Fibroblast of skin of scalp (primary cell): ENCODE measurements at regions not wholly inside any gene's neighbourhood (a gene's known extent, or its start where the extent isn't known, plus 50 kb on each side); places are given as distances from the start of the nearest gene placed in this dataset.

Source experiments
- DNase-seq: peaks from one replicate; pipeline ENCODE4 v3.0.0-alpha.2; 2013

DNA sequence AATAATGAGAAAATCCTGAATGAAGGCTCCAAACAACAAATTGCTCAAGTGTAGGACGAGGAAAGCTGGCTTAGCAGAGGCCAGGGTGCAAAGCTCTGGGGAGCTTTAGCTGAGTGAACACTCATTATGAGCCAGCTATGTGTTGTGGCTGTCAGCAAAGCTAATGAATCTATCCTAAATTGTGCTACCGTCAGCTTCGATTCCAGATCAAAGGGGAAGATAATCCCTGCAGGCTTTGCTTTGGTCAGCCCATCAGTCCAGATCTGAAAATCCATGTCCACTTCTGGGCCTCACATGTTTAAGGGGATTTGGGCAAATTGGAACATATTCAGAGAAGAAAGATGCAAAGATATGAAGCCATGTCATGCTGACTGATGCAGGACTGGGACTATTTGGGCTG, 180.9 kb upstream of the ZBED5 start:
- no peak for DNase-seq

DNA sequence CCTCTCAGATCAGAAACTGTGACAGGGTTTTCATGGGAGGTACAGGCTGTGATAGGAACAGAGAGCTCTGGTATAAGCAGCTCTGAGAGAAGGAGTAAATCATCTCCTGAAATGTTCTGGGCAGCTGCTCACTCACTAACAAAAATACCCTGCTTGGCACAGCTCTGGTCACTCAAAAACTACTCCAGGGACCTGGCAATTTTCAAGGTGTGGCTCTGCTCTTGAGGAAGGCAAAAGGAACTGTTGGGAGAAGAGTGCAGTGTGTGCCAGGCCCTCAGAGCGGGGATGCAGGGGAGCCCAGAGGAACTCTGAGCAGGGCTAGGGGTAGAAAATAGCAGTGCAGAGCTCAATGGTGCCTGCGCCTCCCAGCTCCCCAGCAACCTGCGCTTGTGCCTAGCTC, 180.5 kb upstream of the ZBED5 start:
- no peak for DNase-seq

DNA sequence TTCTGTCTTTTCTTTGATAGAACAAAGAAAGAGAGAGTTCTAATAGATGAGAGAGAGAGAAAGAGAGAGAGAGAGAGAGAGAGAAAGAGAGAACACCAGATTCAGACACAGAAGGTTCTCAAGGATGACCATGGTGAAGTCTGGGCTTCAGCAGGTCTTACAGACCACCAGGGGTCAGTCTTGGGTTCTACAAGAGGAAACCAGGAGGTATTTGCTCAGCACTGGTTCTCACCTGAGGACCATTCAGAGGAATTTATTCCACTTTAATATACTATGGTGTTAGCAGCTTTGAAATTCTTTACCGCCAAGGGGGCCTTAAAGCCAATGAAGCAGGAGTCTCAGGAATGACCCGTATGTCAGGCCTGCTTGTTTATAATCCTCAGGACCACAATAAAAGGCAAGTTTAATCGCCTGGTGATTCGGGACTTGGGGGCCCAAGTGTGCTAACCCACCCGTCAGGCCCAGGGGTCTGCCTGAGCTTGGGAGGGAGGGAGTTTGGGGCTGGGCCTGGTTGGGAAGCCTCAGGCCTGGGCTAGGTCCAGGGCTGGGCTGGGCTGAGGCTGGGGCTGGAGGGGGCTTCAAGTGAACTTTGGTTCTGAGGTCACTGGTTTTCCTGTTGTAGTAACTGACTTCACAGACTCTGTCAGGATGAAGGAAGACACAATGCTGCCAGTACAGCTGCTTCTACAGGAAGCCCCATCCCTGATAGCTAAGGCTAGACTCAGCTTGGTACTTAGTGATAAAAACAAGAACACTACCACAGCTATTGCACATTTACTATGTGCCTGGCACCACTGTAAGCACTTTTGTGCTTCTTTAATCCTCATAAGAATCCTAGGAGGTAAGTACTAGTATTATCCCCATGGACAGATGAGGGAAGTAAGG, 179.2 kb upstream of the ZBED5 start:
- peak; percentile 52 for DNase-seq

DNA sequence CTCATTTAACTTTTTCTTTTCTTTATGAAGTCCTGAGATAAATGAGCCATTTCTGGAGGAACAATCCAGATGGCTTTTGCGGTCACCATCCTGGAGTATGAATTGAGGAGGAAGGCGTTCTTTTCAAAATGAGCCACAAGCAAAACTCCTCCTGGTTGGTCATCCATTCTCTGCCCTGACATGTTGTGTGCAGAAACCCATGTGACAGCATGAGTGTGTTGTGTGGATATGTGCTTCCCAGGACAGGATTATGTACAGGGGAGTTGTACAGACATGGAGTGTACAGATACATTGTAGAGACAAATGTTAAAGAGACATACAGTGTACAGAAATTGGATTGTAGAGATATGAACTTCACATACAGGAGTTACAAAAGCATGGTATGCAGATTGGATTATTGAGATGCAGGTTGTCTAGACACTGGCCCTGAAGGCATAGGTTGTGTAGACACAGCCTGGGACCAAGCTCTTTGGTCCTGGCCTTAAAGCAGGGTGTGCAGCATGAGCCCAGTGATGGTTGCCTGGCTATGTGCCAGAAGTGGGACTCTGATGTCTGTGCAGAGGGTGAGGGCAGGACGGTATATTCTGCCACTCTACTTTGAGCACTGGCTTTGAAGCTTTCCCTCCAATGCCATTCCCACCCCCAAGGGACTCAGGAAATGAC, 178.5 kb upstream of the ZBED5 start:
- DNase-seq: no peak

DNA sequence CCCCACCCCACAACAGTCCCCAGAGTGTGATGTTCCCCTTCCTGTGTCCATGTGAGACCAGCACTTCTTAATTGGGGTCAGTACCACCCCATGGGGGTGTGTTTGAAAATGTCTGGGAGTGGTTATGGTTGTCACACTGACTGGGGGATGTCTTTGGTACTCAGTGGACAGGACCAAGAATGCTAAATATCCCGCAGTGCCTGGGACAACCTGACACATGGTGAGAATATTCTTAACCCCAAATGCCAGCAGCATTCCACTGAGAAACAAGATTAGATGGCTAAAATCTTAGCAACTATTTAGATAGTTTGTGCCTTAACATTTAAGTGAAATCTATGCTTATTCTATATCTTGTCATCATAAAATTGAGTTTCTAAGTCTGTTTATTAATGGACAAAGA, 177.5 kb upstream of the ZBED5 start:
- peak; percentile 33 for DNase-seq

DNA sequence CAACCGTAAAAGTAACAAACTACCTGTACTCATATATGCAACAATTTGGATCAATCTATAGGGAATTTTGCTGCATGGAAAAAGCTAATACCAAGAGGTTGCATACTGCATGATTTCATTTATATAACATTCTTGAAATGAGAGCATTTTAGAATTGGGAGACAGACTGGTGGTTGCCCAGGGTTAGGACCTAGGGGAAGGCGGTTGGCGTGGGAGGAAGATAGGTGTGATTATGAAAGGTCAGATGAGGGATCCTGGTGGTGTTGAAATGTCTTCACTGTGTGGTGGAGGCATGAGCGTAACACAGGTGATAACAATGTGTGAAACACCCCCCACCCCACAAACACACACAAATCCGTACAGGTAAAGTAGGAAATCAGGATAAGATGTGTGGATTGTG, 176.6 kb upstream of the ZBED5 start:
- no peak for DNase-seq

DNA sequence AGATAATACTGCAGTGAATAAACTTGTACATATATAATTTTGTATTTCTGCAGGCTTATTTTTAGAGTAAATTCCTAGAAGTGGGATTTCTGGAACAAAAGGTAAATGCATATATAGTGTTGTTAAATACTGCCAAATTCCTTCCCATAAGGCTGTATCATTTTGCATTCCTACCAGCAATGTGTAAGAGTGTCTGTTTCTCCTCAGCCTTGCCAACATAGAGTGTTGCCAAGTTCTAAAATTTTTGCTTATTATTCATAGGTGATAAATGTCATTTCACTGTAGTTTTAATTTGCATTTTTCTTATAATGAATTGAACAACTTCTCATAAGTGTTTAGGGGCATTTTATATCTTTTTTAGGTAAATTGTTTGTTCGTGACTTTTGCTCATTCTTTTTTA, 174.2 kb upstream of the ZBED5 start:
- no peak for DNase-seq

DNA sequence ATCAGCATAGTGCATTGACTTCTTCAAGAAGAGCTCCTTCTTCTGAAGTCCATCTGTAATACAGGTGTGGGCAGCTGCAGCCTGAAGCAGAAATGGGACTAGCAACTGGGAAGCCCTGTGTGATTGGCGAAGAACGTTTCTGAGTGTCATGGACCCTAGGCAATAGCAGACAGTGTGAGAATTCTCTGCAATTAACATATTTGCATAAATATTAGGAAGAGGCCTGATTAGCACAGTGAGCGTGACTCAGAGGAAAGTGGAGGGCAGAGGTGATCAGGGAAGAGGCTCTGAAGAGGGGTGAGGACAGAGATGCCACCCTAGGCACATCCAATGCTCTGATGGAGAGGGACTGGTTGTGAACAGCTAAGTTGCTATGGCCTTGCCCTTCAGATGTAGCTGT, 171.2 kb upstream of the ZBED5 start:
- no peak for DNase-seq

DNA sequence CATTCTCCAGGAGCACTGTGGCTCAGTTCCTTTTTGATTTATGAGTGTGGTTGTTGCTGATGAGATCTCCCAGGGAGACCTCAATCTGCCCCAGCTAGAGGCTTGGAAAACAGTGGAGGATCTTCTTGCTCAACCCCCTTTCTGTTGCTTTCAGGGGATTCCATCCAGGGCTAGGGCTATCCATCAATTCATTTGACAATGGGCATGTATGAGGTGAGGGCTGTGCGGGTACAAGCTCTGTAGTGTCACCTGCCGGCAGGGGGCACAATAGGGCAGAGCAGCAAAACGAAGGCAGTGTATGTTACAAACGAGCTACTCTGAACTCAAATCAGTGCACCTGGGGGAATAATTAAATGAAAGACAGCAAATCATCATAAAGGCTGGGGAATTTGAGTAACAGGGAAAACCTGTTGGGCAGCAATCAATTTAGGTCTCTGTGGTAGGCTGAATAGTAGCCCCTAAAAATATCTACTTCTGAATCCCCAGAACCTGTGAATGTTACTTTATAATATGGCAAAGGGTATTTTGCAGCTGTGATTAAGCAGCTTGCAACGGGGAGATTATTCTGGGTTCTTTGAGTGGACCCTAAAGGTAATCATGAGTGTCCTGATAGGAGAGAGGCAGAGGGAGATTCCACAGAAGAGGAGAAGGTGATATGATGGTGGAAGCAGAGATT, 170.3 kb upstream of the ZBED5 start:
- DNase-seq: peak; percentile 68

DNA sequence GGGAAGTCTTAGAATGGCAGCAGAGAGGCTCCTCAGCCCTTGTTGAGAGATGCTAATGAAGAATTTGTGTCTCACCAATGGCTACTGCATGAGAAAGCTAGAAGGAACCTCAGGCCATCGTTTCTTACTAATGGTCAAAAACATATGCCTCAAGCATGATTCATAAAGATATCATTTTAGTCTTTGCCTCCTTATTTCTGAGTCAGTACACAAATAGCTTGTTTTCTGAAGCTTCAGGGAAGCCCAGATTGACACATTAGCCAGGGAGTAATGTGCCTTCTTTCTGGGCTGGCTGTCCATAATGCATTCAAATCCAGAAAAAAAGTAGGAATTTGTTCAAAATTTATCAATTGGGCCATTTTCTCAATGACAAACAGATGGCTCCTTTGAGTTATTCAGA, 169.4 kb upstream of the ZBED5 start:
- DNase-seq: peak; percentile 83

DNA sequence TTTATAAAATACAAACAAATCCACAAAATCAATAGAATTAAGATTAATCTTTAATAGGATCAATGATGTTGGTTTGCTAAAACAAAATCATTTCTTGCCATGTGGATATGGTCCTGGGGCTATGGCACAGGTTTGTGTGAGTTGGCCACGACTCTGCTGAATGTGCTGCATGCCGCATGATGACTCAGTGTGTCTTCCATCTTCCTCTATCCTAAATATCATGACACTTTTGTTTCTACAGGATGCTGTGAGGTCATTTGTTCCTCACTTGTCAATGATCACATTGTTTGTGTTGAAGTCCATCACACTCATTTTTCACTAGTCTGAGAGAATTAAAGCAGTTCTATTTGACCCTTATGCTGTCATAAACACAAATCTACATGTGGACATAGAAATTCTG, 167.2 kb upstream of the ZBED5 start:
- peak; percentile 51 for DNase-seq

DNA sequence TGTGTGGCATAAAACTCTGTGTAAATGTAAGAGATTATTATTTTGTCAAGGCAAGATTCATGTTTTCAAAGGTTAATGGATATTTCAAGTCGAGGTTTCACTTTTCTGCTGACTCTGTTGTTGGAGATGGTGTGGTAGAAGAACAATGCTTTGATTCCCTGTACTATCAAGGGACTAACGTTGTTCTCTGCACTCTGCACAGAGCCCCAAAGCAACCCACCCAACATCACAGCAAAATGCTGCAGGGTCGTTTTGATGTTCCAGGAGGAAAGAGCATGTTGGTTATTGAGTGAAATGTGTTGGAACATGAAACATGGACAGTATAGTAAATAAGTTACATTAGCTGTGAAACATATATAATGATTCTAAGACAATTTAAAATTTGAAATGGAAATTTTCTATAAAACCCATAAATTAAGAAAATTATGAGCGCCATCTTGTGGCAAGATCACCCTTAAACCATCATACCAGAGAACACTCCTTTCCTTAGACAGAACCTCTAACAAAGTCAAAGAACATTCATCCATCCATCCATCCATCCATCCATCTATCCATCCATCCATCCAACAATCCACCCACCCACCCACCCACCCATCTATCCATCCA, 164.4 kb upstream of the ZBED5 start:
- peak; percentile 31 for DNase-seq

DNA sequence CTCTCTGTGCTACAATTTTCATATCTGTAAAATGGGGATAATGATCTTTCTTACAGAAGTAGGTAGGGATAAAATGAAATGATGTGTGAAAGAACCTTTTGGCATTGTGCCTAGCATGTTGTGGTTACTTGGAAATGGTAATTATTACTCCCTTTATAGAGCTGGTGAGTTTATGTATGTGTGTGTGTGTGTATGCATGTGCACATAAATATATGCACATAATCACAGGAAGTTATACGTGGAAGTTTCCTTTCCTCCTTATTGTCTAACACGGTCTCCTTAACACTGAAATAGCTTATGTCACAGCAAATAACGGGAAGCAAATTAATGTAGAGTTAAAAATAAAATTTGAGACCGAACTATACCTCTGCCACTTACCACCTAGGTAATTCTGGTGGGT, 163.7 kb upstream of the ZBED5 start:
- DNase-seq: no peak

DNA sequence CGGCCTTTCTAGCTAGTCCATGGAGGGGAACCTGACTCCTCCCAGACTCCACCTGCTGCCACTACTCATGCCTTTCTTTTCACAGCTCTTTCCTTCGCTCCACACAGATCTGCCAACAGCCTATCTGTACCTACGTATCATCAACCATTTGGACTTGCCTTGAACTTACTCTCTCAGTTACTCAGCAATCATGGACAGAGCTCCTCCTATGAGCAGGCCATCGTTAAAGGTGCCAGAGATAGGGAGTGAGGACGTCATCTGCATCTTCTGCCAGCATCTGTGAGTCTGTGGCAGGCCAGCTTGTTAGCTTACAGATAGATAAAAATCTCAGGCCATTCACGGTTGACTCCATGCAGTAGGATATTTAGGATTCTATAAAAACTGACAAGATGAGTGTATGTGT, 162.9 kb upstream of the ZBED5 start:
- DNase-seq: no peak

DNA sequence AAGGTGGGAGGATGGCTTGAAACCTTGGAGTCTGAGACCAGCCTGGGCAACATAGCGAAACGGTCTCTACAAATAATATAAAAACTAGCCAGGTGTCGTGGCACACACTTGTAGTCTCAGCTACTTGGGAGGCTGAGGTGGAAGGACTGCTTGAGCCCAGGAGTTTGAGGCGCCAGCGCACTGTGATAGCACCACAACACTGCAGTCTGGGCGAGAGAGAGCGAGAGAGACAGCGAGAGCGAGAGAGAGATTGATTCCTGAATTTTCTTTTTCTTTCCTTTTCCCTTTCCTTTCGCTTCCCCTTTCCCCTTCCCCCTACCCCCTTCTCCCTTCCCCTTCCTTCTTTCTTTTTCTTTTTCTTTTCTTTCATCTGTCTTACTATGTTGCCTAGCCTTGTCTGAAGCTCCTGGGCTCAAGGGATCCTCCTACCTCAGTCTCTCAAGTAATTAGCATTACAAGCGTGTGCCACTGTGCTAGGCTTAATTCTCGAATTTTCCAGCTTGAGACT, 162.4 kb upstream of the ZBED5 start:
- DNase-seq: no peak

DNA sequence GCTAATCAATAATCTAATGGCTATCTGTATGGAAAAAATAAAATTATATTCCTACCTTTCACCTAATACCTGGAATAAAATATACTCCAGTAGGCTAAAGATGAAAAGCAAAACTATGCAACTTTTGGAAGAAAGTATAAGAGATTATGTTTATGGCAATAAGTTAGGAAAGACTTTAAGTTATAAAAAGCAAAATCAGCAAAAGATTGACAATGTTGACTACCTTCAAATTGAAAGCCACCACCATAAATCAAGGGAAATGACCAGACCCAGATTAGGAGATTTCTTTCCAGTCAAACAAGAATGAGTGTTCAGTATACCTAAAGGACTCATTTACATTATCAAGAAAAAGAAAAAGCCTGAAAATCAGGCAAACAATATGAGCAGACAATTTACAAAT, 159.1 kb upstream of the ZBED5 start:
- no peak for DNase-seq

DNA sequence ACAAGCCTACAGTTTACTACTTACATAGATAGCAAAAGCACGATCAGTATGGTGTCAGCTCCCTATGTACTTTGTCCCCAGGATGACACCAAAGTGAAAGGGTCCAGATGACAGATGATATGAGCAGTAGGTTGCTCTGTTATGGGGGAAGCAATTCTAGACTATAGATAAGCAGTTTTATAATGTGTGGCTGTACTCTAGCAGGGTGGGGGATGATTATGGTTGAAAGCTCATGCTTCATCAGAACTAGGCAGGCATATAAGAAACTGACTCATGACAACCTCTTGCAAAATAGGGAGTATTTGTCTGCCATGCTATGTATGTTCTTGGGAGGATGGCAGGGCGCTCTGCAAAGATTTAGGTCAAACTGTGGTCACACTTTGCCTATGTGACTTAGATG, 158.2 kb upstream of the ZBED5 start:
- no peak for DNase-seq

DNA sequence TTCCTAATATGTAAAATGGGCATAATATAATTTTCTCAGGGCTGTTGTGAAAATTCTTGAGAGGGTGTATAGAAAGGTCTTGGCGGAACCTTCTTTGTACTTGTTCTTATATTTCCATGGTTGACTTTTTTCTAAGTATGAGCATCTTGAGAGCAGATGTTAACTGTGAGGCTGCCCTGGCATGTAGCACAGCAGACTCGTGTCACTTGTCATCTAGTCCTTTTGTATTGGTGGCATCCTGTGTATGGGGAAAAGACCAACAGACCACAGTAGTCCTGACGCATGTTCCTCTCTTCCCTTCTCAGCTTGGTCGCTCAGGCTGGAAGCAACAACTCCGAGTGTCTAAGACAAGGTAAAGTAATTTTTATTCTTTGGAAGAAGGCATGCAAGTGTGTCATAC, 153.8 kb upstream of the ZBED5 start:
- no peak for DNase-seq

DNA sequence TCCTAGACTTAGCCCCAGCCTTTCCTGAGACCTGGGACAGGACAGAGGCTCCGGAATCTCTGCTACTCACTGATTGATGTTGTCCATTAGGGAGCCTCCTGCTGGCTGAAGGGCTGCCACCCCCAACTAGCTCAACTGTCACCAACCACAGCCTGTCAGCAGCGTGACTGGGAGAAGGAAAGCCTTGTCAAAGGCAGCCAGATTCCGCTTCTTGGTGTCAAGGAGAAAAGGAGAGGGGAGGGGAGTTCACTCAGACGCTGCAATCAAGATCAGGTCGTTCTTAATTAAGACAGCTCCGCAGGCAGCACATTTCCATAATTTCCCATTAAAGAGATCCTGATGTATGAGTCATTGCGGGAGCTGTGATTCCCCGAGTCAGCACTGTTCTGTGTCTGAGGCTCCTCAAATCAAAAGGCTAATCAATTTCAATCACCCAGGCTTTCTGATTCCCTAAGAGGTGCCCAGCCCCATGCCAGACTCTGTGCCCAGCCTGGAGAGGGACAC, 152.8 kb upstream of the ZBED5 start:
- peak; percentile 45 for DNase-seq

DNA sequence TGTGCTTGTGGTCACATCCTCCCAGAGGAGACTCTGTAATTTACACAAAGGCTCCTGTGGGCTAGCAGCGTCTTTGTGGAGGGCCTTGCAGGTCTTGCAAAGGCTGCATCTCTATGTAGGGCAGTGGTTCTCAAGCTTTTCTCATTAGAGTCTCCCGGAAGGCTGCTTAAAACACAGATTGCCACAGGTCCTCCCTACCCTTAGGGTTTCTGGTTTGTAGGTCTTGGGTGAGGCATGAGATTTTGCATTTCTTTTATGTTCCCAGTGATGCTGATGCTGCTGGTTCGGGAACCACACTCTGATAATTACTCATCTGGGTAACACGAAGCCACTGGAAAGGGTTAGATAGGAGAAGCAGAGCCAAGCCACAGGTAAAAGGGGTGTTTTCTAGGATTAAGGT, 151.3 kb upstream of the ZBED5 start:
- no peak for DNase-seq

DNA sequence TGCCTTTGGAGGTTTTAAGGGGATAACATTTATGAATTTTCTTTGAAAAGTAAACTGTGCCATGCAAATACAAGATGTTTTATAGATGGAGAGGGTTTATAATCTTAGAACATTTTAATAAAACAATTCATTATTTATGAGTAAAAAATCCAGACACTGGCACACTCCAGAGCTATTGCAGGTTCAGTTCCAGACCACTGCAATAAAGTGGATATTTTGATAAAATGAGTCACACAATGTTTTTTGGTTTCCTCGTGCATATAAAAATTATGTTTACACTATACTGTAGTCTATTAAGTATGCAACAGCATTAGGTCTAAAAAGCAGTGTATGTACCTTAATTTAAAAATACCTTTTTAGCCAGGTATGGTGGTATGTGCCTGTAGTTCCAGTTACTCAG, 146.2 kb upstream of the ZBED5 start:
- no peak for DNase-seq

DNA sequence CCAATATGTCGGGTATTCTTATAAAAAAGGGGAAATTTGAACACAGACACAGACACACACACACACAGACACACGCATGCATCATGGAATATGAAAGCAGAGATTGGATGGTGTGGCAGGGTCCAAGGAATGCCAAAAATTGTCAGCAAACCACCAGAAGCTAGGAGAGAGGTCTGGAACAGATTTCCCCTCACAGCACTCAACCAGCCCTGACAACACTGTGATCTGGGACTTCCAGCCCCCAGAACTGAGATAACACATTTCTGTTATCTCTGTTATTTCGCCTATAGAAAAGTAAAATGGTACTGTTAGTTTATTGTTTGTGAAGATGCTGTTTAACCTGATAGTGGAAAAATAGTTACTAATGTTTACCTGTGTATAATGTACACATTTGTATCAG, 145.4 kb upstream of the ZBED5 start:
- no peak for DNase-seq
